ACC112 (cell line): ENCODE measurements at regions not wholly inside any gene's neighbourhood (a gene's known extent, or its start where the extent isn't known, plus 50 kb on each side); places are given as distances from the start of the nearest gene placed in this dataset.

Experiments used
- H2AFZ ChIP-seq: fragments of 200-600 bp; sonication (generic); one replicate; pipeline ENCODE4 v1.6.0; 2017; ENCODE audit warnings: antibody characterized with exemption, low read length; ENCODE audit not compliant: unreplicated experiment
- H3K27ac ChIP-seq: fragments of 200-600 bp; sonication (generic); 2 replicates; pipeline ENCODE4 v1.5.1; 2014; ENCODE audit warnings: low read depth, mild to moderate bottlenecking, antibody characterized with exemption, low read length, moderate library complexity
- H3K27me3 ChIP-seq: fragments of 200-600 bp; sonication (generic); 2 replicates; pipeline ENCODE4 v1.6.1; 2014; ENCODE audit warnings: mild to moderate bottlenecking, antibody characterized with exemption, low read length, moderate library complexity, mixed read lengths; ENCODE audit not compliant: insufficient read depth
- H3K36me3 ChIP-seq: fragments of 200-600 bp; sonication (generic); 2 replicates; pipeline ENCODE4 v1.6.1; 2016; ENCODE audit warnings: mild to moderate bottlenecking, antibody characterized with exemption, low read length, moderate library complexity, mixed read lengths; ENCODE audit not compliant: insufficient read depth
- H3K4me1 ChIP-seq: fragments of 200-600 bp; sonication (generic); one replicate; pipeline ENCODE4 v1.6.1; 2016; ENCODE audit warnings: low read length, mixed read lengths; ENCODE audit not compliant: insufficient read depth, unreplicated experiment, control insufficient read depth
- H3K4me3 ChIP-seq: fragments of 200-600 bp; sonication (generic); 2 replicates; pipeline ENCODE4 v1.5.1; 2014; ENCODE audit warnings: mild to moderate bottlenecking, low read depth, low read length
- H3K79me2 ChIP-seq: fragments of 200-600 bp; sonication (generic); one replicate; pipeline ENCODE4 v1.6.0; 2016; ENCODE audit warnings: low read length; ENCODE audit not compliant: control insufficient read depth, unreplicated experiment, insufficient read depth

- Histone ChIP-seq H3K79me2 (no peaks in the 10 kb centered on the region), H3K4me1 (no peaks in the 10 kb centered on the region), H3K27me3 (no peaks in the 10 kb centered on the region), H2AFZ (no peak overlapping the region), H3K4me3 (no peak overlapping the region), H3K27ac (no peak overlapping the region), H3K36me3 (no peaks in the 10 kb centered on the region)
These were observed 399.8 kb upstream of the ST6GAL2 start for GRCh38 chr2:107285621-107286299.

- Histone ChIP-seq H2AFZ (no peak overlapping the region), H3K36me3 (no peaks in the 10 kb centered on the region), H3K4me1 (no peaks in the 10 kb centered on the region), H3K27ac (no peak overlapping the region), H3K4me3 (no peak overlapping the region), H3K27me3 (no peaks in the 10 kb centered on the region), H3K79me2 (no peaks in the 10 kb centered on the region)
These were observed 404.1 kb upstream of the ST6GAL2 start for GRCh38 chr2:107290041-107290440.

- Histone ChIP-seq H3K4me3 (no peak overlapping the region), H3K36me3 (no peaks in the 10 kb centered on the region), H3K27me3 (no peaks in the 10 kb centered on the region), H3K27ac (no peak overlapping the region), H3K79me2 (no peaks in the 10 kb centered on the region), H3K4me1 (no peaks in the 10 kb centered on the region), H2AFZ (no peak overlapping the region)
These were observed 418.0 kb upstream of the ST6GAL2 start for GRCh38 chr2:107303964-107304363.

- Histone ChIP-seq H3K4me1 (no peaks in the 10 kb centered on the region), H3K27ac (no peak overlapping the region), H3K4me3 (no peak overlapping the region), H3K79me2 (no peaks in the 10 kb centered on the region), H2AFZ (no peak overlapping the region), H3K27me3 (no peaks in the 10 kb centered on the region), H3K36me3 (no peaks in the 10 kb centered on the region)
These were observed 420.0 kb upstream of the ST6GAL2 start for GRCh38 chr2:107305966-107306365.

GRCh38 chr2:107306881-107307280 is 420.9 kb upstream of the ST6GAL2 start:
- H3K27me3 ChIP-seq = no peaks in the 10 kb centered on the region
- H3K79me2 ChIP-seq = no peaks in the 10 kb centered on the region
- H3K36me3 ChIP-seq = no peaks in the 10 kb centered on the region
- no peak overlapping the region for H3K4me3 ChIP-seq
- H3K27ac ChIP-seq = no peak overlapping the region
- H2AFZ ChIP-seq = no peak overlapping the region
- H3K4me1 ChIP-seq = no peaks in the 10 kb centered on the region

GRCh38 chr2:107308835-107309234 is 422.9 kb upstream of the ST6GAL2 start:
- H2AFZ ChIP-seq = no peak overlapping the region
- H3K27me3 ChIP-seq = no peaks in the 10 kb centered on the region

GRCh38 chr2:107312240-107312639 is 426.3 kb upstream of the ST6GAL2 start:
- Histone ChIP-seq H3K4me1 (no peaks in the 10 kb centered on the region), H3K27ac (no peak overlapping the region), H3K27me3 (no peaks in the 10 kb centered on the region), H3K79me2 (no peaks in the 10 kb centered on the region), H3K36me3 (no peaks in the 10 kb centered on the region), H2AFZ (no peak overlapping the region), H3K4me3 (no peak overlapping the region)

More at GRCh38 chr2:107308835-107309234, 422.9 kb upstream of the ST6GAL2 start:
- no peaks in the 10 kb centered on the region for H3K79me2 ChIP-seq
- H3K36me3 ChIP-seq = no peaks in the 10 kb centered on the region
- H3K4me3 ChIP-seq = no peak overlapping the region
- no peak overlapping the region for H3K27ac ChIP-seq
- H3K4me1 ChIP-seq = no peaks in the 10 kb centered on the region

GRCh38 chr2:107313316-107313715 is 427.3 kb upstream of the ST6GAL2 start:
- Histone ChIP-seq H3K27ac (no peak overlapping the region), H3K79me2 (no peaks in the 10 kb centered on the region), H3K4me1 (no peaks in the 10 kb centered on the region), H3K4me3 (no peak overlapping the region), H2AFZ (no peak overlapping the region), H3K36me3 (no peaks in the 10 kb centered on the region), H3K27me3 (no peaks in the 10 kb centered on the region)

GRCh38 chr2:107320881-107321280 is 434.9 kb upstream of the ST6GAL2 start:
- Histone ChIP-seq H3K79me2 (no peaks in the 10 kb centered on the region), H3K27ac (no peak overlapping the region), H3K4me3 (no peak overlapping the region), H3K27me3 (no peaks in the 10 kb centered on the region), H3K36me3 (no peaks in the 10 kb centered on the region), H2AFZ (no peak overlapping the region), H3K4me1 (no peaks in the 10 kb centered on the region)

- Histone ChIP-seq H3K4me1 (no peaks in the 10 kb centered on the region), H3K27ac (no peak overlapping the region), H3K27me3 (no peaks in the 10 kb centered on the region), H2AFZ (no peak overlapping the region), H3K79me2 (no peaks in the 10 kb centered on the region), H3K36me3 (no peaks in the 10 kb centered on the region), H3K4me3 (no peak overlapping the region)
These were observed 436.4 kb upstream of the ST6GAL2 start for GRCh38 chr2:107322416-107322815.

- Histone ChIP-seq H3K27me3 (no peaks in the 10 kb centered on the region), H3K27ac (no peak overlapping the region), H3K79me2 (no peaks in the 10 kb centered on the region), H3K36me3 (no peaks in the 10 kb centered on the region), H3K4me1 (no peaks in the 10 kb centered on the region), H2AFZ (no peak overlapping the region), H3K4me3 (no peak overlapping the region)
These were observed 438.1 kb upstream of the ST6GAL2 start for GRCh38 chr2:107323946-107324565.
